OCI-LY7 (cell line): ENCODE measurements at regions not wholly inside any gene's neighbourhood (a gene's known extent, or its start where the extent isn't known, plus 50 kb on each side); places are given as distances from the start of the nearest gene placed in this dataset.

ENCODE experiments used
- BruUV-seq: library from RNA; stranded (reverse); fragments of 400-500 nt; replicated peaks from 2 replicates; lab custom pipeline; 2021; lab: Mats Ljungman, UMichigan
- CTCF ChIA-PET: fragments of 300-600 bp; sonication (Branson Sonifier 250); formaldehyde crosslinking; loops from one replicate; lab custom pipeline; 2022; ENCODE audit warnings: antibody characterized with exemption; ENCODE audit not compliant: unreplicated experiment; lab: Charles Lee
- POLR2A ChIA-PET: fragments of 300-600 bp; sonication (Branson Sonifier 250); formaldehyde crosslinking; loops from one replicate; lab custom pipeline; 2022; ENCODE audit warnings: antibody characterized with exemption; lab: Charles Lee
- DNase-seq: peaks from one replicate; pipeline ENCODE4 v3.0.0-alpha.2; 2015; ENCODE audit warnings: low spot score
- H2AFZ ChIP-seq: fragments of 200-600 bp; sonication (generic), shearing (Covaris generic); 2 replicates; pipeline ENCODE4 v1.6.1; 2014; ENCODE audit warnings: mild to moderate bottlenecking, antibody characterized with exemption, low read length, moderate library complexity
- H3K27ac ChIP-seq: fragments of 200-600 bp; sonication (generic); 2 replicates; pipeline ENCODE4 v1.5.1; 2014; ENCODE audit warnings: mixed run types, low read depth, mild to moderate bottlenecking, moderate library complexity, low read length, inconsistent platforms; ENCODE audit not compliant: poor library complexity, severe bottlenecking
- H3K36me3 ChIP-seq: fragments of 200-600 bp; sonication (generic); 2 replicates; pipeline ENCODE4 v1.6.1; 2014; ENCODE audit warnings: mild to moderate bottlenecking, antibody characterized with exemption, low read length, moderate library complexity, mixed read lengths; ENCODE audit not compliant: insufficient read depth
- H3K4me1 ChIP-seq: fragments of 200-600 bp; sonication (generic); 2 replicates; pipeline ENCODE4 v1.5.1; 2014; ENCODE audit warnings: mild to moderate bottlenecking, low read length; ENCODE audit not compliant: insufficient read depth, poor library complexity, severe bottlenecking
- H3K4me2 ChIP-seq: fragments of 200-600 bp; sonication (generic); 2 replicates; pipeline ENCODE4 v1.6.1; 2014; ENCODE audit warnings: mild to moderate bottlenecking, low read length
- H3K4me3 ChIP-seq: fragments of 200-600 bp; sonication (generic); 2 replicates; pipeline ENCODE4 v1.5.1; 2014; ENCODE audit warnings: mild to moderate bottlenecking, low read depth, low read length; ENCODE audit not compliant: poor library complexity, severe bottlenecking
- H3K79me2 ChIP-seq: fragments of 200-600 bp; sonication (generic); 2 replicates; pipeline ENCODE4 v1.6.1; 2016; ENCODE audit warnings: low read depth, mild to moderate bottlenecking, low read length, moderate library complexity, mixed read lengths; ENCODE audit not compliant: insufficient read depth
- H3K9me2 ChIP-seq: fragments of 200-600 bp; sonication (generic); 2 replicates; pipeline ENCODE4 v1.6.1; 2016; ENCODE audit warnings: mild to moderate bottlenecking, low read length, mixed read lengths; ENCODE audit not compliant: insufficient read depth
- H3K9me3 ChIP-seq: fragments of 200-600 bp; sonication (generic); 2 replicates; pipeline ENCODE4 v1.6.1; 2014; ENCODE audit warnings: mild to moderate bottlenecking, mixed run types, low read length, mixed read lengths
- H4K20me1 ChIP-seq: fragments of 200-600 bp; sonication (generic); 2 replicates; pipeline ENCODE4 v1.6.1; 2014; ENCODE audit warnings: mild to moderate bottlenecking, antibody characterized with exemption, low read length, moderate library complexity, mixed read lengths; ENCODE audit not compliant: insufficient read depth
- CTCF ChIP-seq: fragments of 200-600 bp; sonication (generic); conservative IDR thresholded peaks from 2 replicates; pipeline ENCODE4 v1.5.1; 2014; ENCODE audit warnings: mild to moderate bottlenecking, antibody characterized with exemption, low read length, moderate library complexity, mixed read lengths
- EZH2phosphoT487 ChIP-seq: fragments of 200-600 bp; sonication (generic); IDR thresholded peaks from 2 replicates; pipeline ENCODE4 v1.6.1; 2018; ENCODE audit warnings: low read depth, borderline replicate concordance, mild to moderate bottlenecking, mixed run types, antibody characterized with exemption, low read length, moderate library complexity, mixed read lengths
- intact Hi-C: fragments of 100-400 bp; cut with micrococcal nuclease; formaldehyde crosslinking; loops from one replicate; pipeline ENCODE4 v1.10.0; 2022; ENCODE audit not compliant: unreplicated experiment

- Histone ChIP-seq H2AFZ (no peak overlapping the region), H3K4me3 (no peak overlapping the region), H3K27ac (no peak overlapping the region), H3K9me2 (no peaks in the 10 kb centered on the region), H3K4me2 (no peak overlapping the region), H3K79me2 (no peaks in the 10 kb centered on the region), H3K9me3 (no peaks in the 10 kb centered on the region), H4K20me1 (no peaks in the 10 kb centered on the region), H3K36me3 (no peaks in the 10 kb centered on the region), H3K4me1 (no peaks in the 10 kb centered on the region)
- no peak for TF ChIP-seq EZH2phosphoT487
- TF ChIP-seq CTCF = no peak
- POLR2A ChIA-PET = interaction anchor here (0.6 to 0.7 kb wide), 2 partner anchors 54 to 314 kb away, joined by 3 to 5 read pairs; no protein-coding TSS in a partner anchor
- BruUV-seq = no TSS peak
- intact Hi-C loops = no loop called here
- DNase-seq = no peak
- CTCF ChIA-PET = no interaction called here
Observed at GRCh38 chr1:222239130-222239529, 308.8 kb downstream of the HHIPL2 start.

GRCh38 chr1:222234351-222234750 lies 313.6 kb downstream of the HHIPL2 start:
- H3K4me3 ChIP-seq = no peak overlapping the region
- no peak for TF ChIP-seq EZH2phosphoT487
- no peak for TF ChIP-seq CTCF
- no peak for DNase-seq
- no peaks in the 10 kb centered on the region for H3K9me3 ChIP-seq
- ChIA-PET CTCF (no interaction called here), POLR2A (no interaction called here)
- no peak overlapping the region for H3K27ac ChIP-seq
- H3K36me3 ChIP-seq = no peaks in the 10 kb centered on the region
- BruUV-seq = no TSS peak
- H2AFZ ChIP-seq = no peak overlapping the region
- no peaks in the 10 kb centered on the region for H4K20me1 ChIP-seq
- no peak overlapping the region for H3K4me2 ChIP-seq
- no peaks in the 10 kb centered on the region for H3K4me1 ChIP-seq
- no peaks in the 10 kb centered on the region for H3K79me2 ChIP-seq
- no peaks in the 10 kb centered on the region for H3K9me2 ChIP-seq
- intact Hi-C loops = no loop called here

GRCh38 chr1:222233444-222234158 lies 314.3 kb downstream of the HHIPL2 start:
- Histone ChIP-seq H3K27ac (no peak overlapping the region), H3K9me3 (no peaks in the 10 kb centered on the region), H4K20me1 (no peaks in the 10 kb centered on the region), H3K9me2 (no peaks in the 10 kb centered on the region), H3K79me2 (no peaks in the 10 kb centered on the region), H3K36me3 (no peaks in the 10 kb centered on the region), H3K4me1 (no peaks in the 10 kb centered on the region), H2AFZ (no peak overlapping the region), H3K4me2 (no peak overlapping the region), H3K4me3 (no peak overlapping the region)
- ChIA-PET CTCF (no interaction called here), POLR2A (no interaction called here)
- BruUV-seq = no TSS peak
- no peak for DNase-seq
- no peak for TF ChIP-seq CTCF
- no peak for TF ChIP-seq EZH2phosphoT487
- intact Hi-C loops = no loop called here
